ENCODE measurements at regions not wholly inside any gene's neighbourhood (a gene's known extent, or its start where the extent isn't known, plus 50 kb on each side); places are given as distances from the start of the nearest gene placed in this dataset.

- TF ChIP-seq CTCF (IDR thresholded peaks at IDR 0.05; ENCODE audit: low read length) (no peak), EZH2 (optimal IDR thresholded peaks at IDR 0.05; ENCODE audit: low read depth, low read length) (no peak), EZH2phosphoT487 (IDR thresholded peaks at IDR 0.05; ENCODE audit: low read length) (no peak)
Observed at GRCh38 chr12:111222027-111222414, 146.9 kb downstream of the PHETA1 start.

All from MM.1S (cell line).